GM23338 (cell line): ENCODE measurements at regions not wholly inside any gene's neighbourhood (a gene's known extent, or its start where the extent isn't known, plus 50 kb on each side); places are given as distances from the start of the nearest gene placed in this dataset.

Source experiments
- CREB1 ChIP-seq: fragments of 250-450 bp; sonication (Bioruptor Pico); IDR thresholded peaks from 2 replicates; pipeline ENCODE4 v1.5.0; 2020; ENCODE audit warnings: low read depth, mild to moderate bottlenecking, moderate library complexity
- CTCF ChIP-seq, 2 experiments: fragments of 200-600 bp in 1 of 2; sonication (generic) in 1 of 2; conservative IDR thresholded peaks; 2 replicates each; pipeline versions ENCODE4 v1.5.1 to v1.6.1; 2016 to 2017; ENCODE audit warnings: antibody characterized with exemption in 2 of 2, low read depth in 2 of 2, mild to moderate bottlenecking in 2 of 2, moderate library complexity in 1 of 2
- ETS1 ChIP-seq: IDR thresholded peaks from 2 replicates; pipeline ENCODE4 v1.6.1; 2016; ENCODE audit warnings: antibody characterized with exemption
- EZH2 ChIP-seq: fragments of 200-600 bp; sonication (generic); IDR thresholded peaks from one replicate; pipeline ENCODE4 v1.8.0; 2017; ENCODE audit warnings: antibody characterized with exemption, mild to moderate bottlenecking, low read depth; ENCODE audit not compliant: unreplicated experiment
- EZH2phosphoT487 ChIP-seq: fragments of 200-600 bp; sonication (generic); IDR thresholded peaks from one replicate; pipeline ENCODE4 v1.8.1; 2018; ENCODE audit warnings: antibody characterized with exemption; ENCODE audit not compliant: unreplicated experiment
- JUNB ChIP-seq: IDR thresholded peaks from one replicate; pipeline ENCODE4 v1.6.1; 2016; ENCODE audit warnings: antibody characterized with exemption; ENCODE audit not compliant: unreplicated experiment
- NANOG ChIP-seq: IDR thresholded peaks from 2 replicates; pipeline ENCODE4 v1.6.1; 2016; ENCODE audit warnings: antibody characterized with exemption, borderline replicate concordance
- POLR2AphosphoS5 ChIP-seq: IDR thresholded peaks from 2 replicates; pipeline ENCODE4 v1.6.1; 2016; ENCODE audit warnings: antibody characterized with exemption, low read depth
- REST ChIP-seq: IDR thresholded peaks from one replicate; pipeline ENCODE4 v1.6.1; 2018; ENCODE audit warnings: antibody characterized with exemption; ENCODE audit not compliant: unreplicated experiment
- STAT1 ChIP-seq: IDR thresholded peaks from one replicate; pipeline ENCODE4 v1.6.1; 2016; ENCODE audit warnings: antibody characterized with exemption; ENCODE audit not compliant: unreplicated experiment
- ZNF114 ChIP-seq: fragments of 250-450 bp; sonication (Bioruptor Pico); IDR thresholded peaks from 2 replicates; pipeline ENCODE4 v1.5.0; 2020; ENCODE audit warnings: mild to moderate bottlenecking, moderate library complexity
- ZNF331 ChIP-seq: fragments of 250-450 bp; sonication (Bioruptor Pico); IDR thresholded peaks from 2 replicates; pipeline ENCODE4 v1.5.0; 2020; ENCODE audit warnings: low read depth, mild to moderate bottlenecking, moderate library complexity
- ZNF462 ChIP-seq: fragments of 250-450 bp; sonication (Bioruptor Pico); IDR thresholded peaks from 2 replicates; pipeline ENCODE4 v1.5.0; 2020; ENCODE audit warnings: mild to moderate bottlenecking, moderate library complexity

GRCh38 chr7:344608-344994 lies 54.6 kb downstream of the FOXL3 start:
- TF ChIP-seq CTCF (conservative IDR thresholded peaks at IDR 0.05; ENCODE audit: low read depth in 2 of 2) (no peak), POLR2AphosphoS5 (no peak), CREB1 (no peak), EZH2 (no peak), REST (no peak), EZH2phosphoT487 (no peak), JUNB (no peak), NANOG (no peak), ZNF114 (no peak), ZNF331 (CRISPR knock-in tag) (no peak), STAT1 (no peak), ZNF462 (CRISPR knock-in tag) (no peak), ETS1 (no peak)
